ENCODE measurements at regions not wholly inside any gene's neighbourhood (a gene's known extent, or its start where the extent isn't known, plus 50 kb on each side); places are given as distances from the start of the nearest gene placed in this dataset.

DNA sequence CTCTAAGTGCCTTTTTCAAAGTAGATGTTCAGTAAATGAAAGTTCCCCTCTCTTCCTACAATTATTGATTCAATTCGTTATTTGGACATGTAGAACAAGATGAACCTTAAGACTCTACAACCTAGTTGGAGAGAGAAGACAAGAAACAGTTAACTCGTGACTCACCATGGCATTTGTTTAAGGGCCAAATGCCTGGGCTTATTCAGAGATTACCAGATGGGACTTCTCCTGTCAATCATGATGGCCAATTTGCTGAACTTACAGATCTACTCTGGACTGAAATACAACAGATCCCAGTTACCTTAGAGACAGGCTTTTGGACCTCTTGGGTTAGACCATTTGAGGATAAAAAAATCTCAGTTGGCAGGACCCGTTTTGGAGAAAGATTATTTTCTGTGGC lies 93.5 kb downstream of the C1orf94 start:
- H3K4me3 ChIP-seq (ENCODE audit: low read length), result no peak overlapping the region
- TF ChIP-seq CTCF (conservative IDR thresholded peaks at IDR 0.05; ENCODE audit: low read depth, low read length), result no peak

GRCh38 chr1:34272152-34272551 lies 95.4 kb downstream of the C1orf94 start:
- DNase-seq (ENCODE audit: low read depth), result no peak
- no peak for TF ChIP-seq CTCF (conservative IDR thresholded peaks at IDR 0.05; ENCODE audit: low read depth, low read length)
- no peak overlapping the region for H3K4me3 ChIP-seq (ENCODE audit: low read length)

More for the DNA sequence above, 93.5 kb downstream of the C1orf94 start:
- no peak for DNase-seq (ENCODE audit: low read depth)

GRCh38 chr1:34275150-34275549 lies 98.4 kb downstream of the C1orf94 start:
- H3K4me3 ChIP-seq (ENCODE audit: low read length), result no peak overlapping the region
- DNase-seq (ENCODE audit: low read depth), result no peak
- TF ChIP-seq CTCF (conservative IDR thresholded peaks at IDR 0.05; ENCODE audit: low read depth, low read length), result no peak

DNA sequence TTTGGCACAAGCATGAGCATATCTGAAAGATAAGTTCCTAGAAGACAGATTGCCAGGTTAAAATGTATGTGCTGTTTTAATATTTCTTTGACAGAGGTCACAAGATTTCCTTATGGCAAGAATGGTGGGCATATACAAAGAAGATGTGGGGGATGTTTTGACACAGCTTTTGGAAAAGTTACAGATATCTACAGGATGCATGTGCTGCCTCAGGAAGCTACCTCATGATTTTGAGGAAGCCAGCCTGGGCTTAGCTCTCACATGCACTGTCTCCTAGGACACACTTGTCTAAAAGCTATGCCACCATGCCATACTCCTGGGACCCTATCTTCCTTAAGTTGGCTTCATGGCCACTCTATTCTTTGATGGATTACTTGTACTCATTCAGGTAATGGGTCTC lies 99.9 kb downstream of the C1orf94 start:
- TF ChIP-seq CTCF (conservative IDR thresholded peaks at IDR 0.05; ENCODE audit: low read depth, low read length), result no peak
- H3K4me3 ChIP-seq (ENCODE audit: low read length), result no peak overlapping the region

GRCh38 chr1:34277150-34277549 lies 100.4 kb downstream of the C1orf94 start:
- no peak overlapping the region for H3K4me3 ChIP-seq (ENCODE audit: low read length)
- DNase-seq (ENCODE audit: low read depth), result no peak
- TF ChIP-seq CTCF (conservative IDR thresholded peaks at IDR 0.05; ENCODE audit: low read depth, low read length), result no peak

More for the DNA sequence above, 99.9 kb downstream of the C1orf94 start:
- DNase-seq (ENCODE audit: low read depth), result no peak

DNA sequence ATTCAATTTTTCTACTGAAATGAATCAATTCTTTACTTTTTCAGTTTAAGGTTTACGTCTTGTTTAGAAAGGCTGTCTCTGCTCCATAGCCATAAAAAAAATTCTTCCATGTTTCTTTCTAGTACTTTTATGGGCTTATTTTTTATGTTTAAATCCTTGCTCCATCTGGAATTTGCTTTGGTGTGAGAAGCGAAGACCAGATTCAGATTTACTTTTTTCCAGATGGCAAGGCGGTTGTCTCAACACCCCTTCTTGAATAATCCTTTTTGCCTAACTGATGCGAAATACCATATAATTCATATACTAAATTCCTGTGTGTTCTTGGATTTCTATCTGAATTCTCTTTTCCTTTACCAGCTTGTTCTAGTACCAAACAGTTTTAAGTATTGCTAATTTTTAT lies 101.5 kb downstream of the C1orf94 start:
- no peak for TF ChIP-seq CTCF (conservative IDR thresholded peaks at IDR 0.05; ENCODE audit: low read depth, low read length)
- H3K4me3 ChIP-seq (ENCODE audit: low read length), result no peak overlapping the region
- DNase-seq (ENCODE audit: low read depth), result no peak

DNA sequence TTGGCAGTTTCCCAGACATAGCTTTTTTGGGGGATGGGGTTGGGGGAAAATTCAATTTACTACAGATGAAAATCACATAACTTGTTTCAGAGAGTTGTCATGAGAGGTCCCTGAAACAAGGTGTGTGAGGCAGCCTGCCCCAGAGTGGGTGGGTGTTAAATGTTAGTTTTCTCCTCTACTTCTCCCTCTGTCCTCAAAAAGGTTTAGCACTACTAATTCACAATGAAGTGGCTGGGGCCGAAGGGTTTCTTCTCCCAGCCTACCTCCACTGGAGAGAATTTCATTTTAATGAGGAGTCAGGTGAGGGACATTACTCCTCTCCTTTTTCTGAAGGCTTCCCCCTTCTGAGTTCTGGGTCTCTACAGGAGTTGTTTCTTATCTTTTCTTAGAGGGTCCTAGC lies 103.3 kb downstream of the C1orf94 start:
- TF ChIP-seq CTCF (conservative IDR thresholded peaks at IDR 0.05; ENCODE audit: low read depth, low read length), result no peak
- DNase-seq (ENCODE audit: low read depth), result no peak
- H3K4me3 ChIP-seq (ENCODE audit: low read length), result no peak overlapping the region
